Mesothelial cell of epicardium (in vitro differentiated cells): ENCODE measurements at regions not wholly inside any gene's neighbourhood (a gene's known extent, or its start where the extent isn't known, plus 50 kb on each side); places are given as distances from the start of the nearest gene placed in this dataset.

ENCODE experiments used
- DNase-seq, 2 experiments: peaks; one replicate each; pipeline ENCODE4 v3.0.0; 2021; ENCODE audit warnings: low spot score in 2 of 2; ENCODE audit not compliant: unreplicated experiment in 2 of 2
- H3K27ac Mint-ChIP-seq: 2 replicates; pipeline ENCODE4 v1.8.0; 2021; ENCODE audit warnings: mixed read lengths
- H3K27me3 Mint-ChIP-seq: 2 replicates; pipeline ENCODE4 v1.8.0; 2021; ENCODE audit warnings: low read depth, mixed read lengths
- H3K36me3 Mint-ChIP-seq: 2 replicates; pipeline ENCODE4 v1.8.0; 2021; ENCODE audit warnings: mixed read lengths
- H3K4me1 Mint-ChIP-seq: 2 replicates; pipeline ENCODE4 v1.8.0; 2021; ENCODE audit warnings: mixed read lengths
- H3K4me3 Mint-ChIP-seq: 2 replicates; pipeline ENCODE4 v1.8.0; 2021; ENCODE audit warnings: mild to moderate bottlenecking, moderate library complexity, mixed read lengths
- H3K9me3 Mint-ChIP-seq: 2 replicates; pipeline ENCODE4 v1.8.0; 2021; ENCODE audit warnings: mixed read lengths
- CTCF ChIP-seq: fragments of 200-600 bp; sonication (generic); IDR thresholded peaks from one replicate; pipeline ENCODE4 v1.5.0; 2021; ENCODE audit warnings: antibody characterized with exemption; ENCODE audit not compliant: unreplicated experiment

DNA sequence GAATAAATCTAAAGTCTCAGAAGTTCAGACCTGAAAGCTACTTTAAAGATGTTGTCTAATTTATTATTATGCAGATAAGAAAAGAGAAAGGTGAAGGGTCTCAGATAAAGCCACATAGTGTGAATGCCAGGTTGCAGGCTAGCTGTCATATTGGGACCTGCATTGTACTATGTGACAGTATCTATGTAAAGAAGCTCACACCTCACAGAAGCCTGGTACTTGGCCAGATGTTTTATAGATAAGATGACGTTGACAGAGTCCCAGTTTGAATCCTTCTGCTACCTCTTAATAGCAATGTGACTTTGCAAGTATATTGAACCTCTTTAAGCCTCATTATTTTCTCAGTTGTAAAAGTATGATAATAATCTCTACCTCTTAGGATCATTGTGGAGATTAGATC is 227.0 kb downstream of the SPRY1 start:
- Mint-ChIP-seq H3K9me3 (no peaks in the 10 kb centered on the region), H3K4me1 (peaks cover 29% of the 10 kb centered on the region), H3K27me3 (no peaks in the 10 kb centered on the region), H3K27ac (no peak overlapping the region), H3K4me3 (no peak overlapping the region), H3K36me3 (no peaks in the 10 kb centered on the region)
- TF ChIP-seq CTCF, result no peak
- DNase-seq, result no peak

DNA sequence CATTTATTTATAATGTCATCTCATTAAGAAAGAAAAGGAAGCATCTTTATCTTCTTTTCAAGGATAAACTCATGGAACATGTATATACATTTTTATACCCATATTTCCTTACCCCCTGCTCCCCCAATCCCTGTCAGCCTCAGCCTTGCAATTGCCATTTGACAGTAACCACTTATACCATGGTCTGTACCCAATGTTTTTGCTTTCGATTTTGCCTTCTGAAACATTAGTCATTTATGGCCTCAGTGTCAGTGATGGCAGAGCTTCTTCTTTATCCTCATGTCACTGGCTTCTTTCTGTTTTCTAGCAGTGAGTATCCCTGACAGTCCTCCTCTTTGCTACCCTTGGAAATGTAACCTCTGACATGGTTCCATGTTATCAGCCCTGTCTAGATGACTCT is 228.4 kb downstream of the SPRY1 start:
- TF ChIP-seq CTCF, result no peak
- Mint-ChIP-seq H3K9me3 (no peaks in the 10 kb centered on the region), H3K36me3 (no peaks in the 10 kb centered on the region), H3K27ac (no peak overlapping the region), H3K27me3 (no peaks in the 10 kb centered on the region), H3K4me1 (peaks cover 29% of the 10 kb centered on the region), H3K4me3 (no peak overlapping the region)
- no peak for DNase-seq

GRCh38 chr4:123628288-123628687 is 231.7 kb downstream of the SPRY1 start:
- H3K4me1 Mint-ChIP-seq, result peaks cover 22% of the 10 kb centered on the region
- TF ChIP-seq CTCF, result no peak
- no peaks in the 10 kb centered on the region for H3K27me3 Mint-ChIP-seq
- no peak for DNase-seq
- no peak overlapping the region for H3K4me3 Mint-ChIP-seq
- no peak overlapping the region for H3K27ac Mint-ChIP-seq
- no peaks in the 10 kb centered on the region for H3K9me3 Mint-ChIP-seq
- H3K36me3 Mint-ChIP-seq, result no peaks in the 10 kb centered on the region

DNA sequence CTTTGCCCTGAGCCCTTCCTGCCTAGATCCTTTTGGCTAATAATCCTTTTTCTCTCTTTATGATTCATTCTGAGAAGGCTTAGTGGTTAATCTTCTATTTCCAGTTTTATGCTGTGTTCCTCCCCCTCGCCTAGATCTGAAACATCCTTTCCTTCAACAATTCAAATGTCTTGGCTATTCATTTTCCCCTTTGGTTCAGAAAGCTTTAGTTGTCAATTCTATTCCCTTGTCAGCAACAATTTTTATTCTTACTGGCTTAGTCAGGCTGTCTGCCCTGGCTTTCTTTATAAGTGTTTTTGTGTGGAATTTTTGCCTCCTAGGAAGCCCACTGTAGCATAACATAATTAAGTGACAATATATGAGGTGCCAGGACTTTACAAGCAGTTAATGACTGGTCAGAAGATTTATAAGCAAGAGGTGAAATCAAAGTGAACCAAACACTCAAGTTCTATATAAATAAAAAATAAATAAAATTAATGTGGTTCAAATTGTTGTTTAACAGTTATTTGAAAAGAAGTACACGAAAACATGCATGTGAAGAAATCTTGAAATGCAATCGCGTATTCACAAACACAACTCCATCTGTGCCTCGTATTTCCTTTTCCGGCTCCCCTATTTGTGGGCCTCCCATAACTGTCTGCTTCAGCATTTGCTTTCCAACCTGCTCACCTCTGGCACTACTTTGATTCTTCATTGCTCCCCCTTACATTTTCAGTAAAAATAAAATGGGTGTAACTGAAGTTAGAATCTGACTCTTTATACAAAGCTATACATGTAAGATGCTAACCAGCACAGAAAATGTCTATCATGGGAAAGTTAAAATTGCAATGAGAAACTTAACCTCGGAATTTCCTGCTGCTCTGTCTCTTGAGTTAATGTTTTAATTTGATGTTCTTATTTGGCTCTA is 235.4 kb downstream of the SPRY1 start:
- peaks cover 23% of the 10 kb centered on the region for H3K9me3 Mint-ChIP-seq
- peaks cover 11% of the 10 kb centered on the region for H3K4me1 Mint-ChIP-seq
- no peak for DNase-seq
- no peak for TF ChIP-seq CTCF
- no peak overlapping the region for H3K4me3 Mint-ChIP-seq
- H3K27me3 Mint-ChIP-seq, result no peaks in the 10 kb centered on the region
- peaks cover 4% of the 10 kb centered on the region for H3K36me3 Mint-ChIP-seq
- H3K27ac Mint-ChIP-seq, result peak overlapping the region; percentile 6

DNA sequence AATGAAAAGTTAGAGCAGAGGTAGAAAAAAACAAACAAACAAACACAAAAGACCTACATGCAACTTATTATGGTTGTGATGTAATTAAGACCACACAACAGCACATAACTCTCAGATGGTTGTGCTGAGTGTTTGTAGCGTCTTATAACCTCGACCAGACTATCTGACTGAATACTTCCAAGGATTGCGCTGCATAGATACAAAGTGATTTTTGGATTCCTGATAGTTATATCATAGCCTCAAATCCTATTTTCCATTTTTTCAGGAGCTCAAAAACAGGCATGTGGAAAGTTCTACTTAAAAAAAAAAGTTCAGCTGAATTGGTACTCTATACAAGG is 236.1 kb downstream of the SPRY1 start:
- H3K4me1 Mint-ChIP-seq, result peaks cover 11% of the 10 kb centered on the region
- DNase-seq, result no peak
- no peak overlapping the region for H3K4me3 Mint-ChIP-seq
- no peak for TF ChIP-seq CTCF
- H3K9me3 Mint-ChIP-seq, result peaks cover 28% of the 10 kb centered on the region
- H3K27me3 Mint-ChIP-seq, result no peaks in the 10 kb centered on the region
- no peak overlapping the region for H3K27ac Mint-ChIP-seq
- peaks cover 4% of the 10 kb centered on the region for H3K36me3 Mint-ChIP-seq
